T-cell (primary cell): ENCODE measurements at regions not wholly inside any gene's neighbourhood (a gene's known extent, or its start where the extent isn't known, plus 50 kb on each side); places are given as distances from the start of the nearest gene placed in this dataset.

Experiments
- ATAC-seq, 4 experiments: fragments of 200-7000 bp in 3 of 4; fragments of 150-1000 bp in 1 of 4; cut with Tn5 transposase; replicated peaks in 1 of 4; 1 replicate in 3 of 4; 2 replicates in 1 of 4; pipeline ENCODE4 v1.10.0; 2021; ENCODE audit warnings: moderate library complexity in 3 of 4, mild to moderate bottlenecking in 2 of 4, moderate number of reproducible peaks in 1 of 4
- CTCF ChIA-PET, 2 donors: fragments of 300-600 bp; sonication (Branson Sonifier 250); formaldehyde crosslinking; loops; one replicate each; lab custom pipeline; 2022; ENCODE audit warnings: antibody characterized with exemption in 2 of 2; lab: Charles Lee
- POLR2A ChIA-PET, 2 donors: fragments of 300-600 bp; sonication (Branson Sonifier 250); formaldehyde crosslinking; loops; one replicate each; lab custom pipeline; 2022; ENCODE audit warnings: antibody characterized with exemption in 2 of 2; lab: Charles Lee
- DNase-seq, 35 experiments: peaks; one replicate each; pipeline versions ENCODE4 v3.0.0 to v3.0.0-alpha.2; 2013 to 2023
- H3K27ac ChIP-seq: one replicate; pipeline ENCODE4 v1.5.1; 2013; ENCODE audit warnings: low read length
- H3K27me3 ChIP-seq, 2 experiments: replicated peaks in 1 of 2; 1 replicate in 1 of 2; 2 replicates in 1 of 2; pipeline versions ENCODE4 v1.6.1 to v1.7.0; 2013; ENCODE audit warnings: low read length in 1 of 2, mixed read lengths in 1 of 2; ENCODE audit not compliant: control insufficient read depth in 2 of 2, insufficient read depth in 2 of 2; ENCODE audit errors: extremely low read depth in 1 of 2
- H3K36me3 ChIP-seq, 2 donors: 1 replicate in 1 of 2; 2 replicates in 1 of 2; pipeline versions ENCODE4 v1.6.1 to v1.7.0; 2013; ENCODE audit warnings: low read length in 1 of 2; ENCODE audit not compliant: control insufficient read depth in 2 of 2, insufficient read depth in 1 of 2; ENCODE audit errors: extremely low read depth in 1 of 2
- H3K4me1 ChIP-seq, 2 experiments: 1 replicate in 1 of 2; 2 replicates in 1 of 2; pipeline versions ENCODE4 v1.6.1 to v1.7.0; 2013; ENCODE audit warnings: low read length in 2 of 2, mixed read lengths in 1 of 2; ENCODE audit not compliant: insufficient read depth in 2 of 2, control insufficient read depth in 1 of 2; ENCODE audit errors: extremely low read depth in 1 of 2
- H3K4me3 ChIP-seq, 2 donors: 1 replicate in 1 of 2; 2 replicates in 1 of 2; pipeline versions ENCODE4 v1.5.1 to v1.7.0; 2013; ENCODE audit warnings: mild to moderate bottlenecking in 2 of 2, low read length in 1 of 2, moderate library complexity in 1 of 2; ENCODE audit not compliant: control insufficient read depth in 1 of 2; ENCODE audit errors: extremely low read depth in 1 of 2
- H3K9me3 ChIP-seq: 2 replicates; pipeline ENCODE4 v1.7.0; 2013
- H3K27ac Mint-ChIP-seq, 2 donors: one replicate each; pipeline ENCODE4 v1.8.0; 2020 to 2021; ENCODE audit warnings: mild to moderate bottlenecking in 2 of 2, mixed read lengths in 2 of 2
- H3K27me3 Mint-ChIP-seq, 2 donors: one replicate each; pipeline ENCODE4 v1.8.0; 2021 to 2022; ENCODE audit warnings: mixed read lengths in 2 of 2
- H3K36me3 Mint-ChIP-seq: one replicate; pipeline ENCODE4 v1.8.0; 2021; ENCODE audit warnings: mixed read lengths
- H3K4me1 Mint-ChIP-seq, 3 donors: one replicate each; pipeline ENCODE4 v1.8.0; 2020 to 2022; ENCODE audit warnings: mixed read lengths in 3 of 3, mild to moderate bottlenecking in 1 of 3
- H3K4me3 Mint-ChIP-seq, 3 donors: one replicate each; pipeline ENCODE4 v1.8.0; 2020 to 2022; ENCODE audit warnings: mild to moderate bottlenecking in 3 of 3, mixed read lengths in 3 of 3, moderate library complexity in 3 of 3
- H3K9me3 Mint-ChIP-seq, 3 donors: one replicate each; pipeline ENCODE4 v1.8.0; 2020 to 2022; ENCODE audit warnings: mixed read lengths in 3 of 3
- WGBS: methylation state at CpG from one replicate; pipeline ENCODE4 v1.1.5; 2013; ENCODE audit warnings: missing lambda C conversion rate; ENCODE audit not compliant: insufficient coverage; 5-methylcytosine and 5-hydroxymethylcytosine counted together

DNA sequence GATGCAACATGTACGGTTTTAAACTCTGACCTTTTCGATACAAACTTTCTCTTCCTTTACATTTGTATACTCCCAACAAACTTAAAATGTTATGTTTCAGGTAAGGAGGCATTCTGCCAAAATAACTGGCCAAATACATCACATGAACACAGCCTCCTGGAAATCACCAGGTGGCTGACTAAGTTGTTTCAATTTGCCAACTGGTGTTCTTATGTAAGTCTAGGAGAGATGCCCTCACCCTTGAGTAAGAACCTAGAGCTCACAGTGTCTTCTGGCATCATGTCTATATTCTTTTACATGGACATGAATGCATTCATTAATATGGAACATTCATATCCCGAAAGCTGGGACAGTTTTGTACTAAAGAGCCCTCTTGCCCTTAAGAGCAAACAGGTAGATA lies 341.1 kb upstream of the NR2F2 start:
- no peak overlapping the region for H3K27ac Mint-ChIP-seq
- peaks cover 0 to 9% (median 6%) of the 10 kb centered on the region in 3 donors for H3K4me1 Mint-ChIP-seq
- Histone ChIP-seq H3K27ac (no peak overlapping the region), H3K4me1 (no peaks in the 10 kb centered on the region), H3K36me3 (no peaks in the 10 kb centered on the region), H3K27me3 (peaks cover 0 to 3% of the 10 kb centered on the region in 2 experiments), H3K4me3 (no peak overlapping the region), H3K9me3 (no peaks in the 10 kb centered on the region)
- ChIA-PET POLR2A (no interaction called here), CTCF (no interaction called here)
- H3K36me3 Mint-ChIP-seq = no peaks in the 10 kb centered on the region
- no peaks in the 10 kb centered on the region for H3K9me3 Mint-ChIP-seq
- ATAC-seq (no peak), DNase-seq (no peak)
- H3K4me3 Mint-ChIP-seq = no peak overlapping the region
- H3K27me3 Mint-ChIP-seq = peaks cover 19 to 25% of the 10 kb centered on the region in 2 donors
- no CpG with 5 or more reads among the region's 3 CpGs for WGBS

DNA sequence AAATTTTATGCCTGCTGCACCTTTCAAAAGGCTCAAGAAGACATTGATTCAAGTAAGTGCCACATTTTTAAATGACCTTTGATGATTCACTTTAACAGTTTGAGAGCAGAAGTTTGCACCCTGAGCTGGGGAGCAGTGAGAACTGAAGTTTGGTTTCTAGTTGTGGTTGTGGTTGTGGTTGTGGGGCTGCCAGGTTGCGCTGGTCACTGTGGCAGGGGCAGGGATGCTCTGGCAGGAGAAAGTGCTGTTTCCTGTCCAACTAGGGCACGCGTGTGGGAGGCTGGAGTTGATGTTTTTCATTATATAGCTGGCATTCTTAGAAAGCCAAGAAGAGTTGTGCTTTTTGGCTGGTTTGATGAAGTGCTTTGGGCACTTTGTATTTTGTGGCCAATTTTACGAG lies 339.7 kb upstream of the NR2F2 start:
- Mint-ChIP-seq H3K4me1 (peaks cover 5 to 20% (median 17%) of the 10 kb centered on the region in 3 donors), H3K27me3 (peaks cover 28 to 34% of the 10 kb centered on the region in 2 donors), H3K4me3 (no peak overlapping the region), H3K27ac (no peak overlapping the region), H3K9me3 (no peaks in the 10 kb centered on the region), H3K36me3 (no peaks in the 10 kb centered on the region)
- POLR2A ChIA-PET = no interaction called here
- Histone ChIP-seq H3K4me3 (no peak overlapping the region), H3K36me3 (no peaks in the 10 kb centered on the region), H3K27me3 (peaks cover 0 to 3% of the 10 kb centered on the region in 2 experiments), H3K9me3 (no peaks in the 10 kb centered on the region), H3K4me1 (peaks cover 3% of the 10 kb centered on the region in 2 experiments), H3K27ac (no peak overlapping the region)
- CTCF ChIA-PET = interaction anchor here in 1 of 2 donors (0.6 kb wide), 1 partner anchor 930 kb away, joined by 3 read pairs; no protein-coding TSS in a partner anchor
- no peak for DNase-seq
- ATAC-seq = no peak
- 19% methylated on average over 4 of the region's 4 CpGs for WGBS

DNA sequence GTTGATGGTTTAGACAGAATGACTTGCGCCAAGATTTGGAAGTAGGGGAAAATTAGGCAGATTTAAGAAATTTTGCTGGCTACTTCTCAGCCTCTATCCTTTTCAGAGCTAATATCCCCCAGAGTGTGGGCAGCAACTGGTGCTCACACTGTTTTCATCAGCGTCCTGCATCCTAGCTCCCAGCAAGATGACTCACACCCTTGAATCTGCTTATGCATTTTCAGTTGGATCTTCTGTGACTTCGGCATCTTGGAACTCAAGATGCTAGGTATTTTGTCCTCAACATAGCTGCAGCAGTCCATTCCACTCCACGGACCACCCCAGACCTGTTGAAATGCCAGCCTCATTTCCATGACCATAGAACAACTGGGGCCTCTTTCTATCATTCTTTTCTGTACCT lies 336.1 kb upstream of the NR2F2 start:
- Histone ChIP-seq H3K4me1 (peaks cover 4 to 14% of the 10 kb centered on the region in 2 experiments), H3K9me3 (no peaks in the 10 kb centered on the region), H3K27ac (no peak overlapping the region), H3K4me3 (no peak overlapping the region), H3K27me3 (peaks cover 0 to 8% of the 10 kb centered on the region in 2 experiments), H3K36me3 (no peaks in the 10 kb centered on the region)
- CTCF ChIA-PET = no interaction called here
- ATAC-seq (no peak), DNase-seq (no peak)
- POLR2A ChIA-PET = interaction anchor here in 1 of 2 donors (0.6 kb wide), 1 partner anchor 281 kb away, joined by 3 read pairs; no protein-coding TSS in a partner anchor
- Mint-ChIP-seq H3K27me3 (peaks cover 30 to 32% of the 10 kb centered on the region in 2 donors), H3K4me1 (peaks cover 19 to 27% (median 19%) of the 10 kb centered on the region in 3 donors), H3K27ac (no peak overlapping the region), H3K4me3 (no peak overlapping the region), H3K36me3 (no peaks in the 10 kb centered on the region), H3K9me3 (no peaks in the 10 kb centered on the region)
- 80% methylated on average over 4 of the region's 4 CpGs for WGBS

DNA sequence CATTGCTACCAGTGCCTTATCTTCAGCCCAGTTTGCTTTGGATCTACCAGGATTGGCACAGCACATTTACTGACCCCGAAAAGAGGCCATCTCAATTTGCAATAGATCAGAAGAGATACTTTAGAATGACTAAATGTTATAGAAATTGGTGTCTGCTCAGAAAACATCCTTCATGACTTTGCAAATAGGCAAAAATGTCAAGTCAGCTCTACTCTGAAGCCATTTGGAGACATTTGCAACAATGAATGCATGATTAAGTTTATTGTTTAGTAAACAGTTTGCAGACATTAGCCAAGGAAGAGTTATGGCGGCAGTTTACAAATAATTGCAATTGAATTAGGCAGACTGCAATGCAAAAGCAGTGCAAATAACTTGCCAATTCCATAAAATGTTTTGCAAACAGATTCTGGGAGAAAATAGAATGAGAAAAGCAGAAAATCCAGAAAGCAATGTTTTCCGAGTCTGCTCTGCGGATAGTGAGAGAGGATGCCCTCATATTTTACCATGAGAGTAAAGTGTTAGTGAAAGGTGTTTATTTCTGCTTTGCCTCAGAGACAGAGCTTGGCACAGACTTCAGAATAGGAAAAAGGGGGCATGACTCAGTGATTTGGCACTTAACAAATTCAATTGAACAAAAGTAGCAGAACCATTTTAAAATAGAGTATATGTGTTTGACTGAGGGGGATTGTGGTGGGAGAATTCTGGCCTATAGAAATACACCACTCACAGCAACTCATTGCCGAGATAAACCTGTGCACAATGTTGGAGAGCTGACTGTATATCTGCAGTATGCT lies 334.9 kb upstream of the NR2F2 start:
- H3K27ac ChIP-seq = no peak overlapping the region
- H3K4me3 ChIP-seq = no peak overlapping the region
- ATAC-seq (no peak), DNase-seq (no peak)
- H3K9me3 ChIP-seq = no peaks in the 10 kb centered on the region
- peaks cover 19 to 25% (median 19%) of the 10 kb centered on the region in 3 donors for H3K4me1 Mint-ChIP-seq
- ChIA-PET CTCF (no interaction called here), POLR2A (no interaction called here)
- no peaks in the 10 kb centered on the region for H3K36me3 Mint-ChIP-seq
- H3K27me3 Mint-ChIP-seq = peaks cover 20 to 26% of the 10 kb centered on the region in 2 donors
- H3K4me3 Mint-ChIP-seq = no peak overlapping the region
- H3K36me3 ChIP-seq = no peaks in the 10 kb centered on the region
- 100% methylated on average over 1 of the region's 5 CpGs for WGBS
- no peaks in the 10 kb centered on the region for H3K9me3 Mint-ChIP-seq
- peaks cover 0 to 14% of the 10 kb centered on the region in 2 experiments for H3K27me3 ChIP-seq
- peak overlapping the region in 1 of 2 donors; percentile 23 for H3K27ac Mint-ChIP-seq
- H3K4me1 ChIP-seq = peaks cover 4 to 14% of the 10 kb centered on the region in 2 experiments

DNA sequence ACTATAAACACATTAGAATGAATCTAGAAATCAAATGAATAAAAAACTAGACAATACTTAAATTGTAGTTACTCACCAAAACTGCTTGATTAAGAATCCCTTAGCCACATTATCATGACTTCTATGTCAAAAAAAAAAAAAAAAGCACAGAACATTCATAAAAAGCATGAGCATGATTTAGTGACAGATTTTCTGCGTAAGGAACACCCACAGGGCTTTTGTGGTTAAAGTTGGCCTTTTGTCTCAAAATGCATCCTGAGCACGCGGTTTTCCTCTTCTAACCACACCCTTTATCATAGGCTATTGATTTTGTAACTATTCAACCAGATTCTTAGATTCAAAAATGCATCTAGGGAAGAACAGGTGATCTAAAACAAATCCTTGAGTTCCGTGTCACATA lies 334.0 kb upstream of the NR2F2 start:
- CTCF ChIA-PET = no interaction called here
- peak in 1 of 35 experiments; percentile 30 for DNase-seq
- Mint-ChIP-seq H3K4me1 (peaks cover 19 to 25% (median 19%) of the 10 kb centered on the region in 3 donors), H3K27ac (no peak overlapping the region), H3K27me3 (peaks cover 14 to 21% of the 10 kb centered on the region in 2 donors), H3K9me3 (no peaks in the 10 kb centered on the region), H3K4me3 (no peak overlapping the region), H3K36me3 (no peaks in the 10 kb centered on the region)
- Histone ChIP-seq H3K4me1 (peaks cover 4 to 14% of the 10 kb centered on the region in 2 experiments), H3K27ac (no peak overlapping the region), H3K27me3 (peaks cover 0 to 13% of the 10 kb centered on the region in 2 experiments), H3K4me3 (no peak overlapping the region), H3K9me3 (no peaks in the 10 kb centered on the region), H3K36me3 (no peaks in the 10 kb centered on the region)
- POLR2A ChIA-PET = no interaction called here
- ATAC-seq = peak in 1 of 4 experiments; percentile 55
- no CpG with 5 or more reads among the region's 4 CpGs for WGBS

DNA sequence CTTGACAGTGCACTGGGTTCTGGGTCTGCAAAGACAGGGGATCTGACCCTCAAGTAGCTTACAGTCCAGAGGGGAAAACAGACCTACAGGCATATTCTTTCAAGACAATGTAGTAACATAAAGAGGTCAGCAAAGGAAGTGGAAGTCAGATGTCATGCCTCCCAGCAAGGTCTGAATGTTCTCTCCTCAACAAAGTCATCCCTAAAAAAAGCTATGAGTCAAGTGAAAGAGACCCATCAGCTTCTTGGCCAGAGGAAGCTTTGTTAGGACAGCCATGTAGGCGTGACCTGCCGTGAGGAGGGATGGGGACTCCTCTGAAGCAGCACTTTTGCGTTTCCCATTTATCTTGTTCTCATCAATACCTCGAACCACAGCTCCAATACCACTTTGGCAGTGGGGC lies 331.6 kb upstream of the NR2F2 start:
- Mint-ChIP-seq H3K4me3 (no peak overlapping the region), H3K4me1 (peaks cover 19 to 25% (median 19%) of the 10 kb centered on the region in 3 donors), H3K36me3 (no peaks in the 10 kb centered on the region), H3K27ac (no peak overlapping the region), H3K9me3 (no peaks in the 10 kb centered on the region), H3K27me3 (peaks cover 21 to 23% of the 10 kb centered on the region in 2 donors)
- WGBS = no CpG with 5 or more reads among the region's 4 CpGs
- H3K4me1 ChIP-seq = peaks cover 4 to 14% of the 10 kb centered on the region in 2 experiments
- no peak overlapping the region for H3K27ac ChIP-seq
- peaks cover 0 to 13% of the 10 kb centered on the region in 2 experiments for H3K27me3 ChIP-seq
- no peaks in the 10 kb centered on the region for H3K36me3 ChIP-seq
- DNase-seq (no peak), ATAC-seq (no peak)
- CTCF ChIA-PET = no interaction called here
- no peak overlapping the region for H3K4me3 ChIP-seq
- POLR2A ChIA-PET = no interaction called here
- H3K9me3 ChIP-seq = no peaks in the 10 kb centered on the region
